GM04503 (cell line): ENCODE measurements at regions not wholly inside any gene's neighbourhood (a gene's known extent, or its start where the extent isn't known, plus 50 kb on each side); places are given as distances from the start of the nearest gene placed in this dataset.
"Not testable (repeated sequence)": the region's sequence is repeated elsewhere in the genome, so short reads cannot be mapped to it uniquely, and the experiment has no call there.

Experiments used
- DNase-seq: peaks from one replicate; pipeline ENCODE4 v3.0.0-alpha.2; 2012; ENCODE audit warnings: low read depth

DNA sequence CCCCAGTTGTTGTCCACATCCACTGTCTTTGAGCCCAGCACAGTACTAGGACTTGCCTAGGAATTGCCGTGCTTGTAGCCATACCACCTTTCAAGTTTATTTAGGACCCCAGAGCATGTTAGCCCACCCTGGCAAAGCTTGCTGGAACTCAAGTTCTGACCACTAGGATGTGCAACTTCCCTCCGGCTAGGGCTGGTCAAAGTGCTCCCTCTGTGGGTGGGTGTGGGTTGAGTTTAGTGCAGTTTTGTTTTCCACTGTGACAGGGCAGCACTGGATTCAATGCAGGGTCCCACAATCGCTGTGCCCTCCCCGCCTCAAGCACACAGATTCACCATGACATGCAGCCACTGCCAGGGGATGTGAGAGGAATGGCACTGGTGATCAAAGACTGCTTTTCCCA is 96.0 kb downstream of the RASGEF1B start:
- DNase-seq: no peak

DNA sequence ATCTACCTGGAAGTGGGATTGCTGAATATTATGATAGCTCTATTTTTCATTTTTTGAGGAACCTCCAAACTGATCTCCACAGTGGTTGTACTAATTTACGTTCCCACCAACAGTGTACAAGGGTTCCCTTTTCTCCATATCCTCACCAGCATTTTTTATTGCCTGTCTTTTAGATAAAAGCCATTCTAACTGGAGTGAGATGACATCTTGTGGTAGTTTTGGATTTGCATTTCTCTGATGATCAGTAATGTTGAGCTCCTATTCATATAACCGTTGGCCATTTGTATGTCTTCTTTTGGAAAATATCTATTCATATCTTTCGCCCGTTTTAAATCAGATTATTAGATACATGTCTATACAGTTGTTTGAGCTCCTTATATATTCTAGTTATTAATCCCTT is 101.8 kb downstream of the RASGEF1B start:
- no peak for DNase-seq

DNA sequence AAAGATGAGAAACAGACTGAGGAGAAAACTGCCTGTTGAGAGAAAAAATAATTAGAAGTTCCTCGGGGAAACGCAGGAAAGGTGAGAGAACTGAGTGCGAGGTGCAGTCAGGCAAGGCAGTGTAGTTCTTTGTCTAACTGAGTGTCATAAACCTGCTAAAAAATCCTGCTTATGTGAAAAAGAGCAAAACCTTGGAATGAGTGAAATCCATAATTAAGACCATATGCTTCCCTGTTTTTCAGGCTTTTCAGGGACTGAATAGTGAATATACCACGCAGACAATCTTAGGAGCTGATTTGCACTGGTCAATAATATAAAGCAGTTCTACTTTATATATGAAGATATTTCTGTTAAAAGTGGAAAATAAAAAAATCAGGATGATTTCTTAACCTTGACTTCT is 104.9 kb downstream of the RASGEF1B start:
- no peak for DNase-seq

DNA sequence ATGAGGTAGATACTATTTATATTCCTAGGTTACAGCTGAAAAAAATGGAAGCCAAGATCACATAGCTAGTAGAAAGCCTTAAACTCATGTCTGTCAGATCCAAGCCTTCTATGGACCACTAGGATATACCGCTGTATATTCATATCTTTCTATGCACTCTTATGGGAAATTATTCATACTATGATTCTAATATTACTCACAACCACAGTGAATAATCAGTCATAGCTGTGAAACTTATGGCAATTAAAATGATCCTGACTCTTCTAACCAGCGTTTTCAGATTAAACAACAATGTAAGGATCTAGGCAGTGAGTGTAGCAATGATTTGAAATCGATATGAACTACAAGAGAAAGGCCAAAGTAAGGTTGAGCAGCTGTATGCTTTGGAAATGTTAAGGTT is 111.0 kb downstream of the RASGEF1B start:
- no peak for DNase-seq

DNA sequence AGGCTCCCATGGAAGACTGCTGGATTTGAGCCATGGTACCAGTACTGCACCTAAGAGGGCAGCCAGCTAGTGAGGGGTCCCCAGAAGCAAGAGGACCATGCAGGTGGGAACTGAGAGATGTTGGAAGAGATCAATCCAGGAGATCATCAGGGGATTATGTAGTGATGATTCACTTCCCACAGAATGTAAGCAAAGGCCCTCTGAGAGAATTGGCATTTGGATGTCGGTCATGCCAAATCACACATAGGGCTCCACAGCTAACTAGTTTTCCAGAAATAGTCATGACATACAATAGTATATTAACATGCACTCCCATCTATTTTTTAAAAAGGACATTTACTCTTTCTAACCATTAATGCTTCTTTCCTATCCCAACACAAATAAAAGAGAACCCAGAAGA is 112.5 kb downstream of the RASGEF1B start:
- no peak for DNase-seq

DNA sequence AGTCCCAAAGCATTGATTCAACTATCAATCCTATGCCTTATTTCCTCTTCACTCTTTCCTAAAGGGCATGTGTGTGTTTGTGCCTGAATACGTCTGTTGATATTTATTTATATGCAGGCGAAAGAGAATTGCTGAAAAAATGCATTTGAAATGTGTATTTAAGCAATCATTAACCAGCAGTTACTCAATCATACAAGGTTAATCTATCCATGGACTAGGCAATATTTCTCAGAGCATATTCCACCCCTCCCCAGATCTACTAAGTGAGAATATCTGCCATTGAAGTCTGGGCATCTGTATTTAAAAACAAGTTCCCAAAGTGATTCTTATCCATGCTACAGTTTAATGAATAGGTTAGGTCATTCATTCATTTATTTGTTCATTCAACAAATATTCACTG is 113.6 kb downstream of the RASGEF1B start:
- DNase-seq: no peak

DNA sequence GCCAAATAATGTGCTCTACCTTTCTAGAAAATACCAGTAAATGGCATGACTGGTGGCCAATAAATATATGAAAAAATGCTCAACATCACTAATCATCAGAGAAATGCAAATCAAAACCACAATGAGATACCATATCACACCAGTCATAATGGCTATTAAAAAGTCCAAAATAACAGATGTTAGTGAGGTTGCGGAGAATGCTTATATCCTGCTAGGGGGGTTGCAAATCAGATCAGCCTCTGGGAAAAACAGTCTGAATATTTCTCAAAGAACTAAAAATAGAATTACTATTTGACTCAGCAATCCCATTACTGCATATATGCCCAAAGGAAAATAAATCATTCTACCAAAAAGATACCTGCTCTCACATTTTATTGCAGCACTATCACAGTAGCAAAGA is 115.1 kb downstream of the RASGEF1B start:
- DNase-seq: no peak

DNA sequence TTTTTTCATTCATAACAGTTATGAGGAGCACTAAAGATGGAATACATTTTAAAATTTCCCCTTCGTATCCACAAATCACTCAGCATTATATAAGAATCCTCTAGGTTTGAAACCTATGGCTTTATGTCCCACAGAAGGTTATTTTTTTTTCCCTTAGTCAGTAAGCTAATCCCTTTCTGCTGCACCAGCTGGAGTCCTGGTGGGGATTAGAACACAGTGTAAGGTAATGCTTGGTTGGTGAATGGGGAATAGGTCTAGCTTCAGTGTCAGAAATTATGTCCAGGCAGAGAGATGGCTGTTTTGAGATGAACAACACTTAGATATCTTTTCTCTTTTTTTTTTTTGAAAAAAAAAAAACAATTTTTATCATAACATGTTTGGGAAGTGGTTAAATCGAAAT is 116.6 kb downstream of the RASGEF1B start:
- DNase-seq: no peak

DNA sequence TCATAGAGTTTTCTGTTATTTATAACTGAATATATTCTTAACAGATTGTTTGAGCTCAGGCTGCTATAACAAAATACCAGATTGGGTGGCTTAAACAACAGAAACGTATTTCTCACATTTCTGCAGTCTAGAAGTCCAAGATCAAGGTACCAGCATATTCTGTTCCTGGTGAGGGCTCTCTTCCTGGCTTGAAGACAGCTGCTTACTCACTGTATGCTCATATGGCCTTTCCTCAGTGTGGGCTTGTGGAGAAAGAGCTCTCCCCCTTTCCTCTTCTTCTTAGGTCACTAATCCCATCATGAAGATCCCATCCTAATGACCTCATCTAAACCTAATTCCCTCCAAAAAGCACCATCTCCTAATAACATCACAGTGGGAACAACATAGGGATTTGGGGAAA is 117.8 kb downstream of the RASGEF1B start:
- DNase-seq: no peak

DNA sequence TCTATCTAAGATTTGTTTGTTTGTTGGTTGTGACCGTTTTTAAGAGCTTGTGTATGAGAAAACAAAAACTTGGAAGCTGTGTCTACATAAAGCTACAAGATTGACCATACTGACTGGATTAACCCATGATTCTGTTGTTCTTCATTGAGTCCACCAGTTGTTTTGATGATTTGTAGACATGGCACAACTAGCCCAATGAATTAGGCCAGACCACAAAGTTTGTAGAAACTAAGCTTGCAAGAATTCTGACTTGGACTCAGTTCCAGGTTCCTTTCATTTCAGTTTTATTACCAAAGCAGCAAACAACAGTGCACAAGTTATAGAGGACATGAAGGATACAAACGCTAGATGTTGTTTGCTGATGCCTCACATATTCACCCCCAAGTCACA is 119.3 kb downstream of the RASGEF1B start:
- peak; percentile 65 for DNase-seq

DNA sequence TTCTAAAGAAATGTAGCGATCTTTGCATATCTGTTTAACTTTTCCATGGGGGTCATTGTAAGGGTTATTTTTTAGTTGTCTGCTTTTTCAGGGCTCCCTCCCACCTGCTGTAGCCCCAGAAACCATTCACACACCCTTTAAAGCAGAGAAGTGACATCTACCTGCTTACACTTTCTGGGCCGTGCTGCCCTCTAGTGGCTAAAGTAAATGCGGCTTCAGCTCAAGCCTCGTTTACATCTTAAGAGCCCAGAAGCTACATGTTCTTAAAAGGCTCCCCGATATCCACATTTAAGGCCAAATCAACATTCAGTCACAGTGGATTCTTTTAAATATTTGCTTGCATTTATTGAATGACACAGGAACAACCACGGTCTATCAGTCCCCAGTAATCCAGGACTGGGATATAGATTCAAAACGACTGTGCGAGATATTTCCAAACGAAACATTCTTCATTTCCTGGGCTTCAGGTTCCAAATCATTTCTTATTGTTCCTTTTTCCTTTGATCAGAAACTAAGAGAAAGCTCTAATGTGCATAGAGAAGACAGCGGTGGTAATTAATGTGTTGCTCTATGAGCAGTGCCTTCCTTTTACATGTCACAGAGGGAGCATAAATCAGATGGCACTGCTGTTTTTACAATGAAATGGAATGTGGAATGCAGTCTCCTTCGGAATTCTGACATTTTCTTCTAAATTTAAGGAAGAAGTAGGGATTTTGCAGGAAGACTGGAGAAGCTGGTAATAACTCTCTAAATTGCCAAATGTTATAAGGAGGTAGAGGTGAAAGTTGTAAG is 119.9 kb downstream of the RASGEF1B start:
- DNase-seq: no peak

DNA sequence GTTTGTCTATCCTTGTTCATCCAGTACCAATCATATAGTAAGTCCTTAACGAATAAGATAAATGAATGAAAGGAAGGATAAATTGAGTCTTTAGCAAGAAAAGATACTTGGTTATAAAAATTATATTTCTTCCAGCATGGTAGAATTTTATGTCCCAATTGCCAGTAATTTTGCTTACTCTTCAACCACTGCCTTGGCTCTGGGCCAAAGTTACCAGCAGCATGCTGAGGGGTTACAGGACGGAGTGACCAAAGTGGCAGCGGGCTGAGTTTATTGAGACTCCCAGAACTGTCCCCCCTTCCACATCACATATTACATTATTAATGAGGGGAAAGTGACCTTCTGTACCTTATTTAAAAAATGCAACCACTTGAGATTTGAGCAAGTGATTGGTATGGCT is 121.7 kb downstream of the RASGEF1B start:
- no peak for DNase-seq

DNA sequence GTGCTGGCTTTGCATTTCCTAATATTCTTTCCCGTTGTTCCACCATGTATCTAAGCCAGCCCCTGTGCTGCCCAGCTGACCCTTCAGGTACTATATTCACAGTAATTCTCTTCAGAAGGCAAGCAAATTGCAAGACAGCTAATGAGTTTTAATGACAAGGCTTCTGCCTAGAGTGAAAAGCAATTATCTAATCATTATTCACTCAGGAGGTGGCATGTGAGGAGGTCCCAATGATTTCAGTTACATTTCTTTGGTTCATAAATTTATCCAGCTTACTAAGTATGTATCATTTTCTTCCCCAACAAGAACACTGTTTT is 123.0 kb downstream of the RASGEF1B start:
- DNase-seq: no peak

DNA sequence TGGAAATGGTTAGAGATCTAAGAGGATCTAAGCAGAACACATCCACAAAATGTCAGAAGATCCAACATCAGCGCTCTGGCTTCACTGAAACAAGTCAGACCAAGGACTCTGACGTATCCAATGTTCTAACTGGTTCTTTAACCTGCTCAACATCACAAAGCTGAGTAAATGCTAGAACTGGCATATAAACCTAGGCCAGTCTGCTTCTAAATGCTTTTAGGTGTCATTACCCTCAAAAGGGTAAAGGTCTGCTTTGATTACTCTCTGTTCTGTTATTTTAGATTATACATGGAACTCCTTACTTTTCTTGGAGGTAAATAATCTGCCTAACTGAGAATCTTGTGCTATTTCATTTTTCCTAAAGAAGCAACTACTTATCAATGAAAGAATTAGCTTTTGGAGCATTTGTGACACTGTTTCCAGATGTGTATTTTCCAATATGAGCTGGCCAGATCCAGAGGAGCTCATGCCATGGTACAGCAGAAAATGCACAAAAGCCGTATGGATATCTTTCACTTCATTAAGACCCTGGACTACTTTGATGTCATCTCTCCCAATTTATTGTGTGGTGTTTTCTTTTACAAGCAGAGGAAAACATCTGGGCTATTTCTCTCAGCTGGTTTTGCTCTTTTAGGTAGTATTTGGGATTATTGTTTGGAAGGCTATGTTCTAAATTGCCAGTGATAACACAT is 123.5 kb downstream of the RASGEF1B start:
- no peak for DNase-seq

DNA sequence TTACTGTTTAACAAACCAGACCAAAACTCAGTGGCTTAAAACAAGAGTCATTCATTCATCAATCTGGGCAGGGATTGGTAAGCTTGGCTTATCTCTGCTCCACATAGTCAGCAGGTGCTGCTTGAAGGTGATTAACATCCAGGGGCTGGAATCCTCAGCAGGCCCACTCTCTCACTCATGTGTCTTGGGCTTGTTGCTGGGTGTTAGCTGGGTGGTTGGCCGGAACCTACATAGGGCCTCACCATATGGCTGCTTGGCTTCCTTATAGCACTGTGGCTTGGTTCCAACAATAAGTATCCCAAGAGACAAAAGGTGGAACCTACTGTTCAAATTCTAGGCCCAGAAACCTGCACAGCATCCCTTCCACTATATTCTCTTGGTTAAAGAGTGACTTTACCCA is 125.0 kb downstream of the RASGEF1B start:
- no peak for DNase-seq

DNA sequence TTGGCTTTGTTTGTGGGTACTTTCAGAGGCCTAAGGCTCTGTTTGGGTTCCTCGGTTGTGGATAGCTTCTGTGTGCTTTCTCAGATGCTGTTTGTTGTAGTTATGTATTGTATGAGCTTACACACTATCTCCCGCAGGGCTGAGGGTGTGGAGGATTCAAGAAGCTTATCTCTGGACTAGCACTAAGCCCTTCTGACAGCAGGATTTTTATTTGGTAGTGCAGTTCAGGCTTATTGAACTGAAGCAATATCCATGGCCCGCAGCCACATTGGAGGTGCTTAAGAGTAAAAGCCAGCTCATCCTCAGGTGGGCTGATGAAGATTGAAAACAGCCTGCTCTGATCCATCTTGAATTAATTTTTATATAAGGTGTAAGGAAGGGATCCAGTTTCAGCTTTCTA is 128.2 kb downstream of the RASGEF1B start:
- no peak for DNase-seq

DNA sequence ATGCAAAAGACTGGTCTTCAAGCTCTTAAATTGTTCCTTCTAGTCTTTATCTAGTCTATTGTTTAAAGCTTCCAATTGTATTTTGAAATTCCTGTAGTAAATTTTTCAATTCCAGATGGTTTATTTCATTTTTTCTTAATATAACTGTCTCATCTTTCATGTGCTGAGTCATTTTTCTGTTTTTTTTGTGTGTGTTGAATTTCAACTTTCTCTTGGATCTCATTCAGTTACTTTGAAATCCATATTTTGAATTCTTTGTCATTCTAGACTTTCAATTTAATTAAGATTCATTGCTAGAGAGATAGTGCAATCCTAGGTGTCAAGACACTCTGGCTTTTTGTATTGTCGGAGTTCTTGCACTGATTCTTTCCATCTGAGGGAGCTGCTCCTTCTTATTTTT is 128.0 kb upstream of the PRKG2 start:
- DNase-seq: no peak

DNA sequence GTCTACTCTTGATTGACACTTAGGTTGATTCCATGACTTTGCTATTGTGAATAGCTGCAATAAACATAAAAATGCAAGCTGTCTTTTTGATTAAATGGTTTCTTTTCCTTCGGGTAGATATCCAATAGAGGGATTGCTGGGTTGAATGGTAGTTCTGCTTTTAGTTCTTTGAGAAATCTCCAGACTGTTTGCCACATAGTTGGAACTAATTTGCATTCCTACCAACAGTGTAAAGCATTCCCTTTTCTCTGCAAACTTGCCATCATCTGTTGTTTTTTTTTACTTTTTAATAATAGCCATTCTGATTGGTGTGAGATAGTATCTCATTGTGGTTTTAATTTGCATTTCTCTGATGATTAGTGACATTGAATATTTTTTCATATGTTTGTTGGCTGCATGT is 122.2 kb upstream of the PRKG2 start:
- no peak for DNase-seq

DNA sequence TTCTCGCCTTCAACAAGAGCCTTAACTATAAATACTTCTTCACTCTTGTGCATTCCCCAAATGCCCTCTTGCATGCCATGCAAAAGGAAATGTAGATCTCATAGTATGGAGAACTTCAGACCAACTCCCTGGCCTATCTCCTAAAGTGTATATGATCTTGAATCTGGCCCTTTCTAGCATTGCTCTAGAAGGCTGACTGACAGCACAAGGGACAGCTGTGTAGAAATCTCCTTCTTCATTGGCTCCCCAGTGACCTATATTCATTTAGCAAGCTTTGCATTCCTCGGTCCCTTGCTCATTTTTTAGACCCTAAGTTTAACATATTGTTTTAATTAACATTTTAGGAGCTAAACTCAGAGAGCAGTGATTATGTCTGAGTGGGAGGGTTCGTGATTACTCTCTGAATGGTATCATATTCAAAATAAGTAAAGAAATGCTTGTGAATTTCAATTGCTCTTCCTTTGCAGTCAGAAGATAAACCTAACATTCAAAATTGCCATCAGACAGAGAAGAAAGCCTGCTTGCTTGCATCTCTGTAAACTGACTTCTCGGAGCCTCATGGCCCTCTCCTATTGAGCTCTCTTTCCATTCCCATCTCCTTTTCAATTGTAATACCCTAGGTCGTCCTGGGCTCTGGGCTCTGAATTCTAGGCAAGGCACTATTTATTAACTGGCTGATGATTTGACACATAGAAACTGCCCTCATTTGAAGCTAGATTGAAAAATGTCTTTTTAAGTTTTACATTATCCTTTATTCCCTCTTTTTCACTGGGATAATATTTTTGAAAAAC is 120.3 kb upstream of the PRKG2 start:
- DNase-seq: no peak

DNA sequence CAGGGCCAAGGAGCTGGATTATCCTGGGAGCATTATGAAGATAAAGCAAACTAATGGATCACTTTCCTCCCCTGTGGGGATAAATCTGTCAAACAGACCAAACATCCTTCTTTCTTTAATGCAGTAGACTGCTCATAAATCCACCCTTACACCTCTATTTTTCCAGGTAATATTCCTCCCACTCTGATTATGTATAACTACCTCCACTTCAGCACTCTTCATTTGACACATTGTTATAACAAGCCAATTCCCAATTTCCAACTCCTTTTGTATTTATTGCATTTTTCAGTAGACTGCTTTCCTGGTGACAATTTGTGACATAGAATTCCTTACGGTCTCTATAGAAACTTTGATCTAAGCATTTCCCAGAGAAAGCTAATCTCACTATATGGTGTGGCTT is 115.0 kb upstream of the PRKG2 start:
- no peak for DNase-seq

DNA sequence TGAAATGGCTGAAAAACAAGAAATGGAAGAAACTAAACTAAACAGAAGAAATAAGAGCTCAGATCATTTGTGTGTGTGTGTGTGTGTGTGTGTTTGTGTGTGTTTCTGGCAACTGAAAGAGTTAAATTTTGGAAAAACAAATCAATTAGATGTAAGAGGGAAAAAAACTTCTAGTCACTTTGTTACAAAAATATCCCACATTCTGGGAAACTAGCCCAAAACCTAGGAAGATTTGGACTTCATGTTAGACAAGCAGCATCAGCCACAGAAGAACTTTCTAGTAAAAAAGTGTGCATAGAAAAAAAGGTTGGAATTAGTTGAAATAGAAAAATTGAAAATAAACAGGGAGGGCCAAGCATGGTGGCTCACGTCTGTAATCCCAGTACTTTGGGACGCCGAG is 111.6 kb upstream of the PRKG2 start:
- DNase-seq: no peak

DNA sequence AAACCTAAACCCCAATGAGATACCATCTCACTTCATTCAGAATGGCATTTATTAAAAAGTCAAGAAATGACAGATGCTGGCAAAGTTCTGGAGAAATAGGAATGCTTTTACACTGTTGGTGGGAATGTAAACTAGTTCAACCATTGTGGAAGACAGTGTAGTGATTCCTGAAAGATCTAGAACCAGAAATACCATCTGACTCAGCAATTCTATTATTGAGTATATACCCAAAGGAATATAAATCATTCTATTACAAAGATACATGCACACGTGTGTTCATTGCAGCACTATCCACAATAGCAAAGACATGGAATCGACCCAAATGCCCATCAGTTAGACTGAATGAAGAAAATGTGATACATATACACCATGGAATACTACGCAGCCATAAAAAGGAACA is 109.6 kb upstream of the PRKG2 start:
- DNase-seq: not testable (repeated sequence)

DNA sequence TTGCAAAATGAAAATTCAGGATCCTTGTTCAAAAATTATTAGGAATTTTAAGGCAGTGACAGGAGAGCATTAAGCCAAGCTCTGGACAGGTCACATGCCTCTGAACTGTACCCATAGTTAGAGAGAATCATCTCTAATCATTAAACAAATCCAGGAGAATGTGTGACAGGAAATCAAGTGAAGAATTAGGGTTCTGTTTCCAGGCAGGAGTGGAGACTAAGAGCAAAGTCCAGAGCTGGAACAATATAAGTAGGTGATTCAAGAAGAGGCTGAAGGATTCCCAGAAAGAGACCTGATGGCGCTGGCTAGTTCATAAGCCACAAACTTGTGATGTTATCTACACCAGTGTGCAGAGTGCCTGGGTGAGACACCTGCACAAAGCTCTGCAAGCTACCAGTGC is 104.6 kb upstream of the PRKG2 start:
- DNase-seq: no peak
